H1 (cell line): ENCODE measurements at regions not wholly inside any gene's neighbourhood (a gene's known extent, or its start where the extent isn't known, plus 50 kb on each side); places are given as distances from the start of the nearest gene placed in this dataset.

Experiments used
- CHD1 ChIP-seq: IDR thresholded peaks from 2 replicates; pipeline ENCODE4 v1.6.1; 2012; ENCODE audit warnings: low read depth, low read length, improper control_type of control experiment
- E2F6 ChIP-seq: IDR thresholded peaks from 2 replicates; pipeline ENCODE4 v1.6.1; 2012; ENCODE audit warnings: inconsistent platforms
- KDM4A ChIP-seq: IDR thresholded peaks from one replicate; pipeline ENCODE4 v1.7.1; 2012; ENCODE audit warnings: low read depth, mild to moderate bottlenecking, moderate library complexity, low read length, inconsistent platforms; ENCODE audit not compliant: severe bottlenecking
- RNF2 ChIP-seq: fragments of 200-900, 300-1000 bp; sonication (generic); IDR thresholded peaks from 2 replicates; pipeline ENCODE4 v1.7.1; 2016; ENCODE audit warnings: borderline replicate concordance, low read depth, mild to moderate bottlenecking, antibody characterized with exemption, low read length; ENCODE audit not compliant: poor library complexity, severe bottlenecking; ENCODE audit errors: missing control alignments
- TBP ChIP-seq: IDR thresholded peaks from 2 replicates; pipeline ENCODE4 v1.6.1; 2011; ENCODE audit warnings: low read depth, low read length, improper control_type of control experiment

- no peak for TF ChIP-seq E2F6
- TF ChIP-seq CHD1: no peak
- no peak for TF ChIP-seq TBP
- no peak for TF ChIP-seq KDM4A
- TF ChIP-seq RNF2: no peak
Observed at GRCh38 chr9:87827341-87827740, 55.3 kb upstream of the SPATA31E1 start (continued).
